ENCODE measurements at regions not wholly inside any gene's neighbourhood (a gene's known extent, or its start where the extent isn't known, plus 50 kb on each side); places are given as distances from the start of the nearest gene placed in this dataset.

GRCh38 chr17:13088666-13089065 lies 70.8 kb upstream of the ELAC2 start:
- Histone ChIP-seq H3K9me3 (ENCODE audit: control insufficient read depth, low read length) (no peaks in the 10 kb centered on the region), H3K4me1 (ENCODE audit: control insufficient read depth, insufficient read depth, low read length) (no peaks in the 10 kb centered on the region), H3K9ac (ENCODE audit: extremely low read depth, low read length, poor library complexity, severe bottlenecking) (no peak overlapping the region), H3K36me3 (ENCODE audit: control insufficient read depth, insufficient read depth, low read length) (no peaks in the 10 kb centered on the region), H3K27ac (ENCODE audit: low read depth, low read length) (no peak overlapping the region), H3K4me3 (ENCODE audit: low read length) (no peak overlapping the region), H3K27me3 (ENCODE audit: control insufficient read depth, insufficient read depth, low read length, poor library complexity, severe bottlenecking) (peaks cover 4% of the 10 kb centered on the region)
- Mint-ChIP-seq H3K4me3 (no peak overlapping the region), H3K9me3 (no peaks in the 10 kb centered on the region), H3K36me3 (ENCODE audit: low read depth) (no peaks in the 10 kb centered on the region), H3K4me1 (no peaks in the 10 kb centered on the region), H3K27ac (no peak overlapping the region), H3K27me3 (ENCODE audit: insufficient read depth) (no peaks in the 10 kb centered on the region)
- no peak for DNase-seq
- WGBS, 2 experiments (ENCODE audit: insufficient coverage in 1 of 2, insufficient read length in 1 of 2), result 58 to 79% methylated on average over 4 to 5 of the region's 5 CpGs
- TF ChIP-seq, protein P1, sequence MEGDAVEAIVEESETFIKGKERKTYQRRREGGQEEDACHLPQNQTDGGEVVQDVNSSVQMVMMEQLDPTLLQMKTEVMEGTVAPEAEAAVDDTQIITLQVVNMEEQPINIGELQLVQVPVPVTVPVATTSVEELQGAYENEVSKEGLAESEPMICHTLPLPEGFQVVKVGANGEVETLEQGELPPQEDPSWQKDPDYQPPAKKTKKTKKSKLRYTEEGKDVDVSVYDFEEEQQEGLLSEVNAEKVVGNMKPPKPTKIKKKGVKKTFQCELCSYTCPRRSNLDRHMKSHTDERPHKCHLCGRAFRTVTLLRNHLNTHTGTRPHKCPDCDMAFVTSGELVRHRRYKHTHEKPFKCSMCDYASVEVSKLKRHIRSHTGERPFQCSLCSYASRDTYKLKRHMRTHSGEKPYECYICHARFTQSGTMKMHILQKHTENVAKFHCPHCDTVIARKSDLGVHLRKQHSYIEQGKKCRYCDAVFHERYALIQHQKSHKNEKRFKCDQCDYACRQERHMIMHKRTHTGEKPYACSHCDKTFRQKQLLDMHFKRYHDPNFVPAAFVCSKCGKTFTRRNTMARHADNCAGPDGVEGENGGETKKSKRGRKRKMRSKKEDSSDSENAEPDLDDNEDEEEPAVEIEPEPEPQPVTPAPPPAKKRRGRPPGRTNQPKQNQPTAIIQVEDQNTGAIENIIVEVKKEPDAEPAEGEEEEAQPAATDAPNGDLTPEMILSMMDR (conservative IDR thresholded peaks at IDR 0.05), result no peak

DNA sequence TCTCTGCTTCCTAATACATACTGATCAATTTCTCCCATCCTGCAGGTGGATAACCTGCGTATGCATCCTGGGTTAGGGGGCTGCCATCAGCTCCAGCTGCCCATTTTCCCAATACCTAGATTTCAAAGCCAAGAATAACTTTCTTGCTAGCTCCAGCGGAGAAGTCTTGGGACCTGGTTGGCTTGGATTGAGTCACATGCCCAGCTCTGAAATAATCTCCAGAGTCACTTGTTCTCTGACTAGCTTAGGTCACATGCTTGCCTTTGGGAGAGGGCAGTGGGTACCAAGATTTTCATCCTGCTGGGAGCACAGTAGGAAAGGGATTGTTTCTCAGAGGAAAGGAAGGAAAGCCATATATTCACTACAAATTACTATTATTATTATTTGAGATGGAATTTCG lies 70.0 kb upstream of the ELAC2 start:
- Histone ChIP-seq H3K9ac (ENCODE audit: extremely low read depth, low read length, poor library complexity, severe bottlenecking) (no peak overlapping the region), H3K4me3 (ENCODE audit: low read length) (no peak overlapping the region), H3K36me3 (ENCODE audit: control insufficient read depth, insufficient read depth, low read length) (no peaks in the 10 kb centered on the region), H3K27me3 (ENCODE audit: control insufficient read depth, insufficient read depth, low read length, poor library complexity, severe bottlenecking) (peaks cover 4% of the 10 kb centered on the region), H3K9me3 (ENCODE audit: control insufficient read depth, low read length) (no peaks in the 10 kb centered on the region), H3K27ac (ENCODE audit: low read depth, low read length) (no peak overlapping the region), H3K4me1 (ENCODE audit: control insufficient read depth, insufficient read depth, low read length) (no peaks in the 10 kb centered on the region)
- TF ChIP-seq, protein P1 (conservative IDR thresholded peaks at IDR 0.05), result no peak
- no peak for DNase-seq
- Mint-ChIP-seq H3K9me3 (no peaks in the 10 kb centered on the region), H3K4me3 (no peak overlapping the region), H3K4me1 (no peaks in the 10 kb centered on the region), H3K27ac (no peak overlapping the region), H3K36me3 (ENCODE audit: low read depth) (no peaks in the 10 kb centered on the region), H3K27me3 (ENCODE audit: insufficient read depth) (no peaks in the 10 kb centered on the region)
- WGBS, 2 experiments (ENCODE audit: insufficient coverage in 1 of 2, insufficient read length in 1 of 2), result 83 to 89% methylated on average over 2 to 3 of the region's 3 CpGs

GRCh38 chr17:13086142-13086769 lies 68.4 kb upstream of the ELAC2 start:
- no peaks in the 10 kb centered on the region for H3K4me1 ChIP-seq (ENCODE audit: control insufficient read depth, insufficient read depth, low read length)
- H3K27me3 ChIP-seq (ENCODE audit: control insufficient read depth, insufficient read depth, low read length, poor library complexity, severe bottlenecking), result peaks cover 4% of the 10 kb centered on the region
- TF ChIP-seq, protein P1 (conservative IDR thresholded peaks at IDR 0.05), result no peak
- Mint-ChIP-seq H3K4me3 (no peak overlapping the region), H3K9me3 (no peaks in the 10 kb centered on the region), H3K27ac (no peak overlapping the region), H3K36me3 (ENCODE audit: low read depth) (no peaks in the 10 kb centered on the region), H3K4me1 (no peaks in the 10 kb centered on the region), H3K27me3 (ENCODE audit: insufficient read depth) (peaks cover 1% of the 10 kb centered on the region)
- H3K27ac ChIP-seq (ENCODE audit: low read depth, low read length), result no peak overlapping the region
- no peaks in the 10 kb centered on the region for H3K36me3 ChIP-seq (ENCODE audit: control insufficient read depth, insufficient read depth, low read length)
- H3K4me3 ChIP-seq (ENCODE audit: low read length), result no peak overlapping the region
- DNase-seq, result no peak
- WGBS, 2 experiments (ENCODE audit: insufficient coverage in 1 of 2, insufficient read length in 1 of 2), result 87 to 94% methylated on average over 7 to 11 of the region's 11 CpGs
- H3K9ac ChIP-seq (ENCODE audit: extremely low read depth, low read length, poor library complexity, severe bottlenecking), result no peak overlapping the region
- H3K9me3 ChIP-seq (ENCODE audit: control insufficient read depth, low read length), result no peaks in the 10 kb centered on the region
